HEK293 (cell line): ENCODE measurements at regions not wholly inside any gene's neighbourhood (a gene's known extent, or its start where the extent isn't known, plus 50 kb on each side); places are given as distances from the start of the nearest gene placed in this dataset.

Source experiments
- CTCF ChIP-seq: fragments of 450-650 bp; formaldehyde crosslinking; IDR thresholded peaks from 2 replicates; pipeline ENCODE4 v1.5.1; 2016; ENCODE audit warnings: missing biosample characterization, missing genetic modification characterization
- GLI4 ChIP-seq: fragments of 450-650 bp; formaldehyde crosslinking; IDR thresholded peaks from 2 replicates; pipeline ENCODE4 v1.5.1; 2016; ENCODE audit warnings: missing biosample characterization, missing genetic modification characterization
- TCF7L2 ChIP-seq: IDR thresholded peaks from 2 replicates; pipeline ENCODE4 v1.6.1; 2011; ENCODE audit warnings: low read depth, mild to moderate bottlenecking, inconsistent platforms, low read length, moderate library complexity, borderline replicate concordance
- YY1 ChIP-seq: fragments of 450-650 bp; formaldehyde crosslinking; IDR thresholded peaks from 2 replicates; pipeline ENCODE4 v1.5.1; 2018; ENCODE audit warnings: missing biosample characterization, missing genetic modification characterization
- ZNF175 ChIP-seq: fragments of 450-650 bp; formaldehyde crosslinking; IDR thresholded peaks from 2 replicates; pipeline ENCODE4 v1.5.1; 2016; ENCODE audit warnings: missing biosample characterization, missing genetic modification characterization
- ZNF24 ChIP-seq: fragments of 450-650 bp; formaldehyde crosslinking; IDR thresholded peaks from 2 replicates; pipeline ENCODE4 v1.5.1; 2016; ENCODE audit warnings: missing biosample characterization, missing genetic modification characterization
- ZNF280D ChIP-seq: fragments of 450-650 bp; formaldehyde crosslinking; IDR thresholded peaks from 2 replicates; pipeline ENCODE4 v1.5.1; 2016; ENCODE audit warnings: missing biosample characterization, missing genetic modification characterization
- ZNF302 ChIP-seq: fragments of 450-650 bp; formaldehyde crosslinking; IDR thresholded peaks from 2 replicates; pipeline ENCODE4 v1.5.1; 2016; ENCODE audit warnings: missing biosample characterization, missing genetic modification characterization, low read depth
- ZNF677 ChIP-seq: fragments of 450-650 bp; IDR thresholded peaks from 2 replicates; pipeline ENCODE4 v1.5.0; 2018; ENCODE audit warnings: missing biosample characterization, mild to moderate bottlenecking, missing genetic modification characterization, moderate library complexity
- ZNF76 ChIP-seq: fragments of 450-650 bp; formaldehyde crosslinking; IDR thresholded peaks from 2 replicates; pipeline ENCODE4; 2016; ENCODE audit warnings: low read depth, missing biosample characterization, missing genetic modification characterization, borderline replicate concordance
- ZNF785 ChIP-seq: fragments of 450-650 bp; formaldehyde crosslinking; IDR thresholded peaks from 2 replicates; pipeline ENCODE4 v1.5.1; 2016; ENCODE audit warnings: missing biosample characterization, missing genetic modification characterization
- ZSCAN5A ChIP-seq: fragments of 450-650 bp; formaldehyde crosslinking; IDR thresholded peaks from 2 replicates; pipeline ENCODE4 v1.5.1; 2016; ENCODE audit warnings: missing biosample characterization, missing genetic modification characterization

- TF ChIP-seq ZNF280D (tag by site-specific recombination) (no peak), ZSCAN5A (tag by site-specific recombination) (no peak), YY1 (tag by site-specific recombination) (no peak), ZNF175 (no peak), CTCF (tag by site-specific recombination) (no peak), ZNF24 (tag by site-specific recombination) (no peak), GLI4 (no peak), ZNF76 (tag by site-specific recombination) (no peak), ZNF302 (tag by site-specific recombination) (no peak), ZNF677 (tag by site-specific recombination) (no peak), TCF7L2 (no peak), ZNF785 (tag by site-specific recombination) (no peak)
Measured at GRCh38 chr4:54417476-54417875, 188.4 kb downstream of the PDGFRA start.
